AG10803 (cell line): ENCODE measurements at regions not wholly inside any gene's neighbourhood (a gene's known extent, or its start where the extent isn't known, plus 50 kb on each side); places are given as distances from the start of the nearest gene placed in this dataset.

Experiments used
- DNase-seq: peaks from one replicate; pipeline ENCODE4 v3.0.0; 2010; ENCODE audit warnings: low read depth
- H3K4me3 ChIP-seq: 2 replicates; pipeline ENCODE4 v1.5.1; 2011; ENCODE audit warnings: mild to moderate bottlenecking, low read length, control low read depth
- TF ChIP-seq, protein P1 (sequence below): conservative IDR thresholded peaks from 2 replicates; pipeline ENCODE4 v1.5.1; 2011; ENCODE audit warnings: mild to moderate bottlenecking, low read length, control low read depth, inconsistent platforms

DNA sequence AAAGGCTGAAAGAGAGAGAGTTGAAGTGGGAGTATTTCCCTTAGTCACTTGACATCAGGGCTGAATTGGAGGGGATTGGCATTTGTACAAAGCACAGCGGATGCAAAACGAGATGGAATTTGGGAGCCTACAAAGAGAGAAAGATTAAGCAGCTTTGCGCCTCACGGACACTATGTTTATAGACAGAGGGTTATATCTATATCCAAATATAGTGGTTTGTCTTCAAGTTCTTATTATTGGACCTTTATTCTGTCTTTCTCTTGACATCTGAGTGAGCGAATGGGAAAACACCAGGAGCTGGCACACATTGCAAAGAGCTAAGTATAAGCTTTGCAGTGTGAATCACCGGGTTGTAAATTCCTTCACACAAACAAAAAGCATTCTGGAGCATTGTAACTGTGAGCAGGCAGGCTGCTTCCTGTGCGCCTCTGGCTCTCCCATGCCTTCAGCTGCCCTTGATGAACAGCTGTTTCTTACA, 500.2 kb downstream of the STIM2 start:
- TF ChIP-seq, protein P1, sequence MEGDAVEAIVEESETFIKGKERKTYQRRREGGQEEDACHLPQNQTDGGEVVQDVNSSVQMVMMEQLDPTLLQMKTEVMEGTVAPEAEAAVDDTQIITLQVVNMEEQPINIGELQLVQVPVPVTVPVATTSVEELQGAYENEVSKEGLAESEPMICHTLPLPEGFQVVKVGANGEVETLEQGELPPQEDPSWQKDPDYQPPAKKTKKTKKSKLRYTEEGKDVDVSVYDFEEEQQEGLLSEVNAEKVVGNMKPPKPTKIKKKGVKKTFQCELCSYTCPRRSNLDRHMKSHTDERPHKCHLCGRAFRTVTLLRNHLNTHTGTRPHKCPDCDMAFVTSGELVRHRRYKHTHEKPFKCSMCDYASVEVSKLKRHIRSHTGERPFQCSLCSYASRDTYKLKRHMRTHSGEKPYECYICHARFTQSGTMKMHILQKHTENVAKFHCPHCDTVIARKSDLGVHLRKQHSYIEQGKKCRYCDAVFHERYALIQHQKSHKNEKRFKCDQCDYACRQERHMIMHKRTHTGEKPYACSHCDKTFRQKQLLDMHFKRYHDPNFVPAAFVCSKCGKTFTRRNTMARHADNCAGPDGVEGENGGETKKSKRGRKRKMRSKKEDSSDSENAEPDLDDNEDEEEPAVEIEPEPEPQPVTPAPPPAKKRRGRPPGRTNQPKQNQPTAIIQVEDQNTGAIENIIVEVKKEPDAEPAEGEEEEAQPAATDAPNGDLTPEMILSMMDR: no peak
- DNase-seq: peak; percentile 34

DNA sequence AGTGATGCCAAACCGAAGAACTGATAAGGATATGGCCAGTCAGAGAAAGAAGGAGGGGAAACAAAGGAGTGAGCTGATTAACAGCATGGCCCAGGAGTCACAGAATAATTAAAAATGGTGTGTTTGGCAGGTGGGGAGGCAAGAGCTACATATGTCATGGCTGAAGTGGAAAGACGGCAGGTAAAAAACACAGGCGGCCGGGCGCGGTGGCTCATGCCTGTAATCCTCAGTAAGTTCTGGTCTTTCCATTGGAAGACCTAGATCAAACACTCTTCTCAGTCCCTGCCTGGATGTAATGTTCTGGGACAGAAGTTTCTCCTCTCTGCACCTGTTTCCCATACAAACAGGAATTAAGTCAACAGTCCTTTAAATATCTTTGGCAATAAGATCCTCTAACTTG, 503.9 kb downstream of the STIM2 start:
- DNase-seq: no peak
- H3K4me3 ChIP-seq: no peak overlapping the region
- TF ChIP-seq, protein P1: no peak

More for the DNA sequence above, 500.2 kb downstream of the STIM2 start:
- no peak overlapping the region for H3K4me3 ChIP-seq

DNA sequence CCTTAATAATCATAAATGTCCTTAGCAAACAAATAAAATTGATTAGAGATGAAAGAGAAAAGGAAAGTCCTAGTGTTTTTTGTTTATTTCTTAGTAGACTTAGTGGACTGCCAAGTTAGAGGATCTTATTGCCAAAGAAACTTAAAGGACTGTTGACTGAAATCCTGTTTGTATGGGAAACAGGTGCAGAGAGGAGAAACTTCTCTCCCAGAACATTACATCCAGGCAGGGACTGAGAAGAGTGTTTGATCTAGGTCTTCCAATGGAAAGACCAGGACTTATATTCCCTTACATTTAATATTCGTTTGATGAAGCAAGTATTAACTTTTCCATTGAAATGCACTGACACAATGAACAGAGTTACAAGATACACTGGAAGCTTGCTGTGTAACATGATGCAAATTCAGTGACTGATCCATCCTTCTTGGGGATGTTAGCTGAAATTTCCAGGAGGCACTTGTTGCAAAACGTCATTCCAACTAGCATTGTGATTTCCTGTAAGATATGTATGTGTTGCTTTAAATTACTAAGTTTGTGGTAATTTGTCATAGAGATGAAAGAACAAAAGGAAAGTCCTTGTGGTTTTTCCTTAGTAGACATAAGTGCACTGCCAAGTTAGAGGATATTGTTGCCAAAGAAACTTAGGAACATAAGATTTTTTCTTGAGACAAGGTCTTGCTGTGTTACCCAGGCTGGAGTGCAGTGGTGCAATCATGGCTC, 505.6 kb downstream of the STIM2 start:
- H3K4me3 ChIP-seq: no peak overlapping the region
- TF ChIP-seq, protein P1: no peak
- peak; percentile 29 for DNase-seq

DNA sequence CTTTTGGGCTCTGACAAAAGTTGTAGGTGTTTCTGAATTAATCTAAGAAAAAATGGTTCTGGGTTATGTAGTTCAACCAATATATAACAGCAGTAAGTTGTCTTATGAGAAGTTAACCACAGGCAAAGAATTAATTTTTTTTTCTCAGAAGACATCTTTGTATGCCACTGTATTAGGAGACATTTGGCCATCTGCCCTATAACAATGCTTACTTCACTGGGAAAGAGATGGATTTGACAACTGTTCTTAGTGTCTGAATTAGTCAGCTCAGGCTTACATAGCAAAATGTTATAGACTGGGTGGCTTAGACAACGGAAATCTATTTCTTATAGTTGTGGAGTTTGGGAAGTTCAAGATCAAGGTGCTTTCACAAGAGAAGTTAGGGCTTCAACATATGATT, 508.1 kb downstream of the STIM2 start:
- no peak overlapping the region for H3K4me3 ChIP-seq
- TF ChIP-seq, protein P1: no peak

DNA sequence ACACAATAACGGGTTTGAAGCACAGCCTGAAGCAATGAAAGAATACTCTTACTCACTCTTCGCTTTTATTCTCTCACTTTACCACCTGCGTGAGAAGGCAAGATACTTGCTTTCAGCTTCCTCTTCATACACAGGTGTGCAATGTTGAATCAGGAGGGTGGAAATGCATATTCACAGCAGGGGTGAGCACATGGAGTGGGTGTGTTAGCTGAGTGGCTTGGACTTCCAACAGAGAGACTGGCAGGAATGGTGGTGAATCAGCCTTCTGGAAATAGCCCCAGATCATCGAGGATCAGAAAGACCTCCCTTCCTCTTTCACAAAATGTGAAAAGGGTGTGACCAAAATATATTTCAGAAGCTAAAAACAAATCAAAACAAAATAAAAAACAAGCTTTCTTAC, 521.2 kb downstream of the STIM2 start:
- TF ChIP-seq, protein P1: no peak
- DNase-seq: no peak
- H3K4me3 ChIP-seq: no peak overlapping the region

More for the DNA sequence above, 508.1 kb downstream of the STIM2 start:
- no peak for DNase-seq

DNA sequence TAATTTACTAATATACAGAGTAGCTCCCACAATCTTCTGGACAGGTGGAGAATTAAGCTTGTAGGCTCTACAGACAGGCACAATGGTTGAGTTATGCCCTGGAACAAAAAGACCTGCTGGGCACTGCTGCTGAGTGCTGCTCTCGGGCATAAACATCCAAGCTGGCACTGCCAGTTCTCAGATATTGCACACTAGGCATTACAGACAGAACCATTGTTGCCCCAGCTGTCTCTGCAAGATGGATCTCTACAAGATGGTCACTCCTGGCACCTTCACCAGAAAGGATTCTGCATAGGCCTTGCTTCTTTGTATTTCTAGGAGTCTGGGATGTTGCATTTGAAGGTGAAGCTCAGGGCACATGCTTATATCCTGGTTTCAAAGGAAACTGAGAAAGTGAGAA, 527.1 kb downstream of the STIM2 start:
- H3K4me3 ChIP-seq: no peak overlapping the region
- TF ChIP-seq, protein P1: no peak
- DNase-seq: no peak

DNA sequence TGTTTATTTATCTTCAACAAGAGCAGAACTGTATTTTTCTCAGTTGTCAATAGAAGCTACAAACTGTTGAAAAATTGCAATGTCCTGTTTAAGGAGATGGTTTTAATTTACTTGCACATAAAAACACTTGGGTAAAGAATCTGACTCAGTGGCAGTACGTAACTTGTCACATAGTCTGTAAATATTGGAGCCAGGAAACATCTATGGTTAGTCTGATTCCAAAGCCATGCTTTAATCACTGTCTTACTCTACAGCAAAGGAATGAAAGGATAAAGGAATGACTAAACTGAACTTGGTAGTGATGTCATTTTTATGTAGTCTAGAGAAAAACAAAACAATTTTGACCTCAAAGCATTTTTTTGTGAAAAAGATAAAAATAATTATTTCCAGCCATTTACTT, 537.2 kb downstream of the STIM2 start:
- TF ChIP-seq, protein P1: no peak
- peak; percentile 59 for DNase-seq

More for the DNA sequence above, 537.2 kb downstream of the STIM2 start:
- H3K4me3 ChIP-seq: no peak overlapping the region
